ENCODE measurements at regions not wholly inside any gene's neighbourhood (a gene's known extent, or its start where the extent isn't known, plus 50 kb on each side); places are given as distances from the start of the nearest gene placed in this dataset.

GRCh38 chr7:42698600-42699374 is 213.1 kb downstream of the C7orf25 start:
- Histone ChIP-seq H3K4me2 (ENCODE audit: insufficient read depth, low read length) (no peak overlapping the region), H3K79me2 (ENCODE audit: control insufficient read depth, insufficient read depth, low read length) (no peaks in the 10 kb centered on the region), H3K36me3 (ENCODE audit: control insufficient read depth, insufficient read depth, low read length) (no peaks in the 10 kb centered on the region), H3K9me3 (replicated peaks; ENCODE audit: control insufficient read depth, insufficient read depth, low read depth, low read length) (no peaks in the 10 kb centered on the region), H3K27ac (ENCODE audit: extremely low read depth, low read depth, low read length) (no peak overlapping the region), H3K9ac (ENCODE audit: insufficient read depth in 1 of 2, low read depth in 2 of 2, low read length in 2 of 2) (no peak overlapping the region), H2AFZ (ENCODE audit: low read depth, low read length) (no peak overlapping the region), H3K4me3 (no peak overlapping the region), H3K4me1 (replicated peaks in 1 of 2; ENCODE audit: control insufficient read depth in 2 of 2, insufficient read depth in 2 of 2, low read length in 2 of 2) (no peaks in the 10 kb centered on the region; a peak in 1 of 5 replicates), H3K9me1 (ENCODE audit: control insufficient read depth, insufficient read depth, low read length) (no peaks in the 10 kb centered on the region), H3K27me3 (ENCODE audit: control insufficient read depth in 2 of 2, insufficient read depth in 2 of 2, low read length in 2 of 2) (peaks cover 0 to 2% of the 10 kb centered on the region in 2 experiments; a peak in 2 of 5 replicates), H4K20me1 (replicated peaks; ENCODE audit: control insufficient read depth, insufficient read depth, low read length) (no peaks in the 10 kb centered on the region)
- FAIRE-seq = no peak
- WGBS (ENCODE audit: insufficient coverage, low coverage, missing lambda C conversion rate) = 8% methylated on average over 7 of the region's 7 CpGs
- no TSS peak for BruUV-seq (replicated peaks)
- DNase-seq (ENCODE audit: extremely low read depth in 1 of 4, low spot score in 3 of 4) = no peak
- no peak for TF ChIP-seq ZBTB12 (CRISPR knock-in tag; IDR thresholded peaks at IDR 0.05)
- TF ChIP-seq ZBTB33 (CRISPR knock-in tag; IDR thresholded peaks at IDR 0.05) = no peak
- no peak for TF ChIP-seq ZNF384 (IDR thresholded peaks at IDR 0.05; ENCODE audit: low read depth, low read length)
- no peak for ATAC-seq
- ChIA-PET CTCF (ENCODE audit: low intra/inter-chr PET ratio) (no interaction called here), POLR2A (no interaction called here)
- in situ Hi-C loops (cut with MboI) = no loop called here
- intact Hi-C loops (cut with micrococcal nuclease) = no loop called here

Measured in K562 (cell line).